Naive thymus-derived CD8-positive, alpha-beta T cell (primary cell): ENCODE measurements at regions not wholly inside any gene's neighbourhood (a gene's known extent, or its start where the extent isn't known, plus 50 kb on each side); places are given as distances from the start of the nearest gene placed in this dataset.

Experiments
- ATAC-seq, 2 donors: fragments of 150-1000 bp; cut with Tn5 transposase in 1 of 2; sonication (Bioruptor Pico), chemical (Tn5 transposase) in 1 of 2; 1 replicate in 1 of 2; 2 replicates in 1 of 2; pipeline ENCODE4 v1.10.0; 2021; ENCODE audit warnings: mild to moderate bottlenecking in 2 of 2, moderate library complexity in 2 of 2
- POLR2A ChIA-PET: fragments of 350-600 bp; sonication (Branson Sonifier 250); formaldehyde crosslinking; loops from one replicate; lab custom pipeline; 2021; ENCODE audit warnings: antibody characterized with exemption; lab: Charles Lee
- DNase-seq, 10 donors: peaks; one replicate each; pipeline versions ENCODE4 v3.0.0 to v3.0.0-alpha.2; 2020 to 2022
- H3K27ac Mint-ChIP-seq, 10 donors: one replicate each; pipeline ENCODE4 v1.8.0; 2020 to 2022; ENCODE audit warnings: mild to moderate bottlenecking in 10 of 10, mixed read lengths in 10 of 10, moderate library complexity in 4 of 10, inconsistent platforms in 1 of 10
- H3K27me3 Mint-ChIP-seq, 5 donors: one replicate each; pipeline ENCODE4 v1.8.0; 2021 to 2022; ENCODE audit warnings: mixed read lengths in 5 of 5
- H3K36me3 Mint-ChIP-seq, 3 donors: one replicate each; pipeline ENCODE4 v1.8.0; 2020 to 2022; ENCODE audit warnings: mixed read lengths in 3 of 3, mild to moderate bottlenecking in 2 of 3, inconsistent platforms in 1 of 3
- H3K4me1 Mint-ChIP-seq, 4 donors: one replicate each; pipeline ENCODE4 v1.8.0; 2021 to 2022; ENCODE audit warnings: mixed read lengths in 4 of 4
- H3K4me3 Mint-ChIP-seq, 10 donors: one replicate each; pipeline ENCODE4 v1.8.0; 2020 to 2022; ENCODE audit warnings: mild to moderate bottlenecking in 10 of 10, mixed read lengths in 10 of 10, moderate library complexity in 6 of 10, inconsistent platforms in 1 of 10
- H3K9me3 Mint-ChIP-seq, 9 donors: one replicate each; pipeline ENCODE4 v1.8.0; 2020 to 2022; ENCODE audit warnings: mixed read lengths in 9 of 9, mild to moderate bottlenecking in 3 of 9, inconsistent platforms in 1 of 9, moderate library complexity in 1 of 9

GRCh38 chr6:47162231-47162630 lies 120.1 kb upstream of the ADGRF1 start:
- Mint-ChIP-seq H3K27me3 (peaks cover 0 to 10% (median 2%) of the 10 kb centered on the region in 5 donors), H3K4me3 (no peak overlapping the region), H3K9me3 (peaks cover 0 to 3% (median 0%) of the 10 kb centered on the region in 9 donors), H3K36me3 (no peaks in the 10 kb centered on the region), H3K4me1 (peaks cover 0 to 9% (median 0%) of the 10 kb centered on the region in 4 donors), H3K27ac (no peak overlapping the region)
- POLR2A ChIA-PET = no interaction called here
- ATAC-seq = no peak
- DNase-seq = no peak

GRCh38 chr6:47161176-47161687 lies 119.1 kb upstream of the ADGRF1 start:
- ATAC-seq (no peak), DNase-seq (no peak)
- peaks cover 0 to 10% (median 2%) of the 10 kb centered on the region in 5 donors for H3K27me3 Mint-ChIP-seq
- H3K9me3 Mint-ChIP-seq = peaks cover 0 to 3% (median 0%) of the 10 kb centered on the region in 9 donors
- H3K36me3 Mint-ChIP-seq = no peaks in the 10 kb centered on the region
- no peak overlapping the region for H3K27ac Mint-ChIP-seq
- H3K4me3 Mint-ChIP-seq = no peak overlapping the region
- POLR2A ChIA-PET = no interaction called here
- peaks cover 0 to 9% (median 0%) of the 10 kb centered on the region in 4 donors for H3K4me1 Mint-ChIP-seq

- Mint-ChIP-seq H3K9me3 (peaks cover 0 to 3% (median 0%) of the 10 kb centered on the region in 9 donors), H3K4me3 (no peak overlapping the region), H3K36me3 (no peaks in the 10 kb centered on the region), H3K27ac (no peak overlapping the region), H3K4me1 (peaks cover 0 to 8% (median 0%) of the 10 kb centered on the region in 4 donors), H3K27me3 (peaks cover 0 to 10% (median 2%) of the 10 kb centered on the region in 5 donors)
- DNase-seq (no peak), ATAC-seq (no peak)
- POLR2A ChIA-PET = no interaction called here
Observed at GRCh38 chr6:47160702-47161101, 118.6 kb upstream of the ADGRF1 start.

- Mint-ChIP-seq H3K9me3 (peaks cover 0 to 3% (median 0%) of the 10 kb centered on the region in 9 donors), H3K27me3 (peaks cover 0 to 10% (median 2%) of the 10 kb centered on the region in 5 donors), H3K4me3 (no peak overlapping the region), H3K27ac (no peak overlapping the region), H3K36me3 (no peaks in the 10 kb centered on the region), H3K4me1 (peaks cover 0 to 8% (median 0%) of the 10 kb centered on the region in 4 donors)
- DNase-seq = no peak
- ATAC-seq = no peak
- POLR2A ChIA-PET = no interaction called here
Observed at GRCh38 chr6:47159763-47160162, 117.6 kb upstream of the ADGRF1 start.

GRCh38 chr6:47157653-47158219 lies 115.6 kb upstream of the ADGRF1 start:
- Mint-ChIP-seq H3K9me3 (no peaks in the 10 kb centered on the region), H3K4me1 (peaks cover 0 to 5% (median 0%) of the 10 kb centered on the region in 4 donors), H3K27ac (no peak overlapping the region), H3K36me3 (no peaks in the 10 kb centered on the region), H3K27me3 (peaks cover 0 to 7% (median 2%) of the 10 kb centered on the region in 5 donors), H3K4me3 (no peak overlapping the region)
- no peak for DNase-seq
- POLR2A ChIA-PET = no interaction called here
- ATAC-seq = no peak

GRCh38 chr6:47157063-47157462 lies 114.9 kb upstream of the ADGRF1 start:
- ATAC-seq (no peak), DNase-seq (no peak)
- no peak overlapping the region for H3K27ac Mint-ChIP-seq
- POLR2A ChIA-PET = no interaction called here
- H3K9me3 Mint-ChIP-seq = no peaks in the 10 kb centered on the region
- H3K36me3 Mint-ChIP-seq = no peaks in the 10 kb centered on the region
- peaks cover 0 to 6% (median 2%) of the 10 kb centered on the region in 5 donors for H3K27me3 Mint-ChIP-seq
- H3K4me1 Mint-ChIP-seq = peaks cover 0 to 2% (median 0%) of the 10 kb centered on the region in 4 donors
- no peak overlapping the region for H3K4me3 Mint-ChIP-seq

- no peaks in the 10 kb centered on the region for H3K36me3 Mint-ChIP-seq
Observed at GRCh38 chr6:47156196-47156595, 114.1 kb upstream of the ADGRF1 start.

GRCh38 chr6:47153404-47153755 lies 111.2 kb upstream of the ADGRF1 start:
- no peak for DNase-seq
- H3K27ac Mint-ChIP-seq = no peak overlapping the region
- H3K9me3 Mint-ChIP-seq = peaks cover 0 to 2% (median 0%) of the 10 kb centered on the region in 9 donors
- no peak for ATAC-seq
- no peak overlapping the region for H3K4me3 Mint-ChIP-seq
- H3K36me3 Mint-ChIP-seq = no peaks in the 10 kb centered on the region
- no peaks in the 10 kb centered on the region for H3K4me1 Mint-ChIP-seq
- peaks cover 0 to 10% (median 4%) of the 10 kb centered on the region in 5 donors for H3K27me3 Mint-ChIP-seq
- POLR2A ChIA-PET = no interaction called here

More at GRCh38 chr6:47156196-47156595, 114.1 kb upstream of the ADGRF1 start:
- POLR2A ChIA-PET = no interaction called here
- peaks cover 0 to 2% (median 0%) of the 10 kb centered on the region in 4 donors for H3K4me1 Mint-ChIP-seq
- H3K4me3 Mint-ChIP-seq = no peak overlapping the region
- no peaks in the 10 kb centered on the region for H3K9me3 Mint-ChIP-seq
- no peak overlapping the region for H3K27ac Mint-ChIP-seq
- DNase-seq (no peak), ATAC-seq (no peak)
- peaks cover 0 to 9% (median 4%) of the 10 kb centered on the region in 5 donors for H3K27me3 Mint-ChIP-seq

GRCh38 chr6:47152666-47153403 lies 110.7 kb upstream of the ADGRF1 start:
- Mint-ChIP-seq H3K36me3 (no peaks in the 10 kb centered on the region), H3K27ac (no peak overlapping the region), H3K4me3 (no peak overlapping the region), H3K27me3 (peaks cover 0 to 10% (median 4%) of the 10 kb centered on the region in 5 donors), H3K9me3 (peaks cover 0 to 2% (median 0%) of the 10 kb centered on the region in 9 donors), H3K4me1 (no peaks in the 10 kb centered on the region)
- POLR2A ChIA-PET = no interaction called here
- DNase-seq (no peak), ATAC-seq (no peak)

GRCh38 chr6:47151232-47151898 lies 109.2 kb upstream of the ADGRF1 start:
- no peaks in the 10 kb centered on the region for H3K4me1 Mint-ChIP-seq
- peaks cover 0 to 10% (median 4%) of the 10 kb centered on the region in 5 donors for H3K27me3 Mint-ChIP-seq
- no peak overlapping the region for H3K27ac Mint-ChIP-seq
- no peaks in the 10 kb centered on the region for H3K36me3 Mint-ChIP-seq
- no peak overlapping the region for H3K4me3 Mint-ChIP-seq
- no peak for DNase-seq
- peaks cover 0 to 2% (median 0%) of the 10 kb centered on the region in 9 donors for H3K9me3 Mint-ChIP-seq
- POLR2A ChIA-PET = no interaction called here
- no peak for ATAC-seq

- H3K4me3 Mint-ChIP-seq = no peak overlapping the region
- POLR2A ChIA-PET = no interaction called here
Observed at GRCh38 chr6:47149554-47149953, 107.4 kb upstream of the ADGRF1 start.

GRCh38 chr6:47149066-47149465 lies 106.9 kb upstream of the ADGRF1 start:
- H3K27ac Mint-ChIP-seq = no peak overlapping the region
- H3K36me3 Mint-ChIP-seq = no peaks in the 10 kb centered on the region
- no peak for DNase-seq
- no peak overlapping the region for H3K4me3 Mint-ChIP-seq
- POLR2A ChIA-PET = no interaction called here
- peaks cover 0 to 2% (median 0%) of the 10 kb centered on the region in 9 donors for H3K9me3 Mint-ChIP-seq
- no peaks in the 10 kb centered on the region for H3K4me1 Mint-ChIP-seq
- H3K27me3 Mint-ChIP-seq = peaks cover 0 to 10% (median 5%) of the 10 kb centered on the region in 5 donors
- no peak for ATAC-seq

More at GRCh38 chr6:47149554-47149953, 107.4 kb upstream of the ADGRF1 start:
- H3K4me1 Mint-ChIP-seq = no peaks in the 10 kb centered on the region
- H3K36me3 Mint-ChIP-seq = no peaks in the 10 kb centered on the region
- H3K27ac Mint-ChIP-seq = no peak overlapping the region
- ATAC-seq (no peak), DNase-seq (no peak)
- H3K9me3 Mint-ChIP-seq = peaks cover 0 to 2% (median 0%) of the 10 kb centered on the region in 9 donors
- H3K27me3 Mint-ChIP-seq = peaks cover 0 to 10% (median 5%) of the 10 kb centered on the region in 5 donors
